HG02678 (cell line): ENCODE measurements at regions not wholly inside any gene's neighbourhood (a gene's known extent, or its start where the extent isn't known, plus 50 kb on each side); places are given as distances from the start of the nearest gene placed in this dataset.
A peak's percentile ranks its signal among the peaks of the same experiment; 100 is the strongest.

ENCODE experiments used
- ATAC-seq: cut with Tn5 transposase; IDR thresholded peaks from one replicate; pipeline ENCODE4 v1.9.1; 2021; ENCODE audit warnings: mild to moderate bottlenecking, moderate library complexity; ENCODE audit not compliant: unreplicated experiment

- ATAC-seq, result no peak
Measured at GRCh38 chr9:94159069-94159939, 75.0 kb downstream of the PTPDC1 start.

GRCh38 chr9:94160594-94161501 lies 76.6 kb downstream of the PTPDC1 start:
- no peak for ATAC-seq

- no peak for ATAC-seq
Measured at GRCh38 chr9:94161673-94162072, 77.4 kb downstream of the PTPDC1 start.

GRCh38 chr9:94164806-94165549 lies 80.7 kb downstream of the PTPDC1 start:
- ATAC-seq, result no peak

- peak; percentile 88 for ATAC-seq
Measured at GRCh38 chr9:94165592-94166235, 81.5 kb downstream of the PTPDC1 start.

GRCh38 chr9:94166236-94166975 lies 82.1 kb downstream of the PTPDC1 start:
- ATAC-seq, result peak; percentile 59

GRCh38 chr9:94166976-94167346 lies 82.7 kb downstream of the PTPDC1 start:
- no peak for ATAC-seq

GRCh38 chr9:94167376-94167890 lies 83.2 kb downstream of the PTPDC1 start:
- ATAC-seq, result no peak

- no peak for ATAC-seq
Measured at GRCh38 chr9:94168203-94169000, 84.1 kb downstream of the PTPDC1 start.

GRCh38 chr9:94169968-94170367 lies 85.7 kb downstream of the PTPDC1 start:
- ATAC-seq, result no peak

GRCh38 chr9:94173632-94174031 lies 85.5 kb upstream of the ZNF169 start:
- ATAC-seq, result peak; percentile 59

- ATAC-seq, result no peak
Measured at GRCh38 chr9:94174164-94174563, 84.9 kb upstream of the ZNF169 start.

GRCh38 chr9:94175669-94176068 lies 83.4 kb upstream of the ZNF169 start:
- ATAC-seq, result no peak

GRCh38 chr9:94176608-94177007 lies 82.5 kb upstream of the ZNF169 start:
- ATAC-seq, result no peak

GRCh38 chr9:94178927-94179326 lies 80.2 kb upstream of the ZNF169 start:
- peak; percentile 78 for ATAC-seq

GRCh38 chr9:94181408-94182181 lies 77.5 kb upstream of the ZNF169 start:
- no peak for ATAC-seq

GRCh38 chr9:94182532-94182931 lies 76.6 kb upstream of the ZNF169 start:
- ATAC-seq, result no peak
